ENCODE measurements at regions not wholly inside any gene's neighbourhood (a gene's known extent, or its start where the extent isn't known, plus 50 kb on each side); places are given as distances from the start of the nearest gene placed in this dataset.

DNA sequence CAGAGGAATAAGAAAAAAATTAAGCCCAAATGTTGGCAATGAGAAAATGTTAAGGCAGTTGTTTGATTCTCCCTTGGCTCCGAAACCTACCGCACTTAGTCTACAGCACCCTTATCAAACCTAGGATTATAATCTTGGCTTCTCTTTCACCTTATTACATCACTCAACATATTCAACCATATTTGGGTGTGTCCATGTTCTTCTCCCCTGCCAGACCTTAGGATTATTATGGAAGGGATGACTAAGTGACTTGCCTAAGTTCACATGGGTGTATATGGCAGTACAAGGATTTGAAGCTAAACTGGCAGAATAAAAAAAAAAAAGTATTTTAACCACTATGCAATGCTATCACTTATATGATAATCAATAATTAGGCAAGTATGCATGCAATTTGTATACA, 76.4 kb downstream of the PLK2 start:
- TF ChIP-seq, protein P1, sequence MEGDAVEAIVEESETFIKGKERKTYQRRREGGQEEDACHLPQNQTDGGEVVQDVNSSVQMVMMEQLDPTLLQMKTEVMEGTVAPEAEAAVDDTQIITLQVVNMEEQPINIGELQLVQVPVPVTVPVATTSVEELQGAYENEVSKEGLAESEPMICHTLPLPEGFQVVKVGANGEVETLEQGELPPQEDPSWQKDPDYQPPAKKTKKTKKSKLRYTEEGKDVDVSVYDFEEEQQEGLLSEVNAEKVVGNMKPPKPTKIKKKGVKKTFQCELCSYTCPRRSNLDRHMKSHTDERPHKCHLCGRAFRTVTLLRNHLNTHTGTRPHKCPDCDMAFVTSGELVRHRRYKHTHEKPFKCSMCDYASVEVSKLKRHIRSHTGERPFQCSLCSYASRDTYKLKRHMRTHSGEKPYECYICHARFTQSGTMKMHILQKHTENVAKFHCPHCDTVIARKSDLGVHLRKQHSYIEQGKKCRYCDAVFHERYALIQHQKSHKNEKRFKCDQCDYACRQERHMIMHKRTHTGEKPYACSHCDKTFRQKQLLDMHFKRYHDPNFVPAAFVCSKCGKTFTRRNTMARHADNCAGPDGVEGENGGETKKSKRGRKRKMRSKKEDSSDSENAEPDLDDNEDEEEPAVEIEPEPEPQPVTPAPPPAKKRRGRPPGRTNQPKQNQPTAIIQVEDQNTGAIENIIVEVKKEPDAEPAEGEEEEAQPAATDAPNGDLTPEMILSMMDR (IDR thresholded peaks at IDR 0.05; ENCODE audit: insufficient read depth, low read depth, low read length) = no peak
- TF ChIP-seq EZH2 (IDR thresholded peaks at IDR 0.05; ENCODE audit: insufficient read depth, low read length) = no peak
